H1 (cell line): ENCODE measurements at regions not wholly inside any gene's neighbourhood (a gene's known extent, or its start where the extent isn't known, plus 50 kb on each side); places are given as distances from the start of the nearest gene placed in this dataset.

ENCODE experiments used
- CTCF ChIA-PET: fragments of 300-600 bp; sonication (Branson Sonifier 250); formaldehyde crosslinking; loops from one replicate; lab custom pipeline; 2021; ENCODE audit not compliant: partially characterized antibody; lab: Charles Lee
- POLR2A ChIA-PET: fragments of 300-600 bp; sonication (Branson Sonifier 250); formaldehyde crosslinking; loops from one replicate; lab custom pipeline; 2021; ENCODE audit warnings: inconsistent platforms; ENCODE audit not compliant: partially characterized antibody; lab: Charles Lee
- DNase-seq, 2 experiments: peaks; one replicate each; pipeline versions ENCODE4 v3.0.0 to v3.0.0-alpha.2; 2010 to 2022; ENCODE audit warnings: low spot score in 2 of 2, low read depth in 1 of 2, mixed read lengths in 1 of 2
- FAIRE-seq: peaks from 2 replicates; lab custom pipeline; 2011; peaks lifted over from hg19 to GRCh38; lab: Jason Lieb, UNC
- H2AFZ ChIP-seq: 2 replicates; pipeline ENCODE4 v1.8.1; 2012; ENCODE audit warnings: low read length, inconsistent platforms
- H2AK5ac ChIP-seq: 2 replicates; pipeline ENCODE4 v1.6.1; 2013; ENCODE audit warnings: low read depth, low read length
- H2BK120ac ChIP-seq: replicated peaks from 2 replicates; pipeline ENCODE3; 2013; ENCODE audit warnings: low read depth, low read length, inconsistent platforms
- H2BK12ac ChIP-seq: 2 replicates; pipeline ENCODE4 v1.6.1; 2013; ENCODE audit warnings: low read depth, low read length
- H2BK15ac ChIP-seq: 2 replicates; pipeline ENCODE4 v1.6.1; 2013; ENCODE audit warnings: low read length
- H2BK20ac ChIP-seq: 2 replicates; pipeline ENCODE4 v1.6.1; 2013; ENCODE audit warnings: low read length
- H2BK5ac ChIP-seq: 2 replicates; pipeline ENCODE4 v1.6.1; 2013; ENCODE audit warnings: low read depth, low read length
- H3K14ac ChIP-seq: 2 replicates; pipeline ENCODE4 v1.6.1; 2013; ENCODE audit warnings: inconsistent platforms; ENCODE audit not compliant: insufficient read length
- H3K18ac ChIP-seq: 2 replicates; pipeline ENCODE4 v1.6.1; 2013; ENCODE audit warnings: low read length; ENCODE audit errors: extremely low read depth
- H3K23ac ChIP-seq: 2 replicates; pipeline ENCODE4 v1.6.1; 2013; ENCODE audit warnings: inconsistent platforms; ENCODE audit not compliant: insufficient read length
- H3K23me2 ChIP-seq: 2 replicates; pipeline ENCODE4 v1.6.1; 2013; ENCODE audit warnings: low read depth, low read length
- H3K27ac ChIP-seq: 2 replicates; pipeline ENCODE4 v1.6.1; 2011; ENCODE audit warnings: low read depth, low read length, inconsistent platforms
- H3K27me3 ChIP-seq, 4 experiments: replicated peaks in 1 of 4; 1 replicate in 1 of 4; 2 replicates in 3 of 4; pipeline versions ENCODE4 v1.6.1 to v1.8.1; 2011 to 2013; ENCODE audit warnings: low read length in 3 of 4, mild to moderate bottlenecking in 3 of 4, inconsistent platforms in 2 of 4, mixed read lengths in 2 of 4, moderate library complexity in 1 of 4; ENCODE audit not compliant: control insufficient read depth in 3 of 4, insufficient read depth in 3 of 4; ENCODE audit errors: extremely low read depth in 1 of 4
- H3K36me3 ChIP-seq, 4 experiments: 2 replicates each; pipeline versions ENCODE4 v1.6.1 to v1.8.1; 2011 to 2013; ENCODE audit warnings: mild to moderate bottlenecking in 4 of 4, low read length in 3 of 4, moderate library complexity in 2 of 4, control low read depth in 1 of 4, inconsistent platforms in 1 of 4; ENCODE audit not compliant: insufficient read depth in 4 of 4, control insufficient read depth in 2 of 4
- H3K4ac ChIP-seq: replicated peaks from 2 replicates; pipeline ENCODE3; 2013; ENCODE audit warnings: low read length, low read depth, mixed read lengths, inconsistent platforms; ENCODE audit not compliant: insufficient read length
- H3K4me1 ChIP-seq, 4 experiments: replicated peaks in 1 of 4; 1 replicate in 1 of 4; 2 replicates in 3 of 4; pipeline versions ENCODE4 v1.6.1 to v1.8.1; 2011 to 2013; ENCODE audit warnings: low read length in 3 of 4, inconsistent platforms in 2 of 4, mixed read lengths in 1 of 4; ENCODE audit not compliant: insufficient read depth in 4 of 4, control insufficient read depth in 3 of 4
- H3K4me2 ChIP-seq, 2 experiments: 2 replicates each; pipeline versions ENCODE4 v1.6.1 to v1.8.1; 2011 to 2013; ENCODE audit warnings: low read depth in 2 of 2, low read length in 2 of 2, control low read depth in 1 of 2, inconsistent platforms in 1 of 2, mild to moderate bottlenecking in 1 of 2; ENCODE audit not compliant: insufficient read depth in 1 of 2
- H3K4me3 ChIP-seq, 4 experiments: fragments of 200-600, 300-600 bp in 1 of 4; sonication (generic), shearing (Covaris generic), sonication (Bioruptor Twin) in 1 of 4; 2 replicates each; pipeline versions ENCODE4 v1.5.1 to v1.8.1; 2011 to 2016; ENCODE audit warnings: low read length in 4 of 4, low read depth in 3 of 4, control low read depth in 2 of 4, inconsistent platforms in 2 of 4, mild to moderate bottlenecking in 2 of 4, mixed read lengths in 1 of 4, moderate library complexity in 1 of 4; ENCODE audit not compliant: insufficient read depth in 2 of 4; ENCODE audit errors: extremely low read depth in 1 of 4
- H3K56ac ChIP-seq: replicated peaks from 2 replicates; pipeline ENCODE3; 2013; ENCODE audit warnings: low read depth, mild to moderate bottlenecking, mixed read lengths, low read length, inconsistent platforms; ENCODE audit not compliant: insufficient read length
- H3K79me1 ChIP-seq: 2 replicates; pipeline ENCODE4 v1.6.1; 2013; ENCODE audit warnings: low read depth, low read length, control low read depth
- H3K79me2 ChIP-seq, 2 experiments: 2 replicates each; pipeline versions ENCODE4 v1.6.1 to v1.8.1; 2012 to 2013; ENCODE audit warnings: low read length in 2 of 2, mild to moderate bottlenecking in 2 of 2, inconsistent platforms in 1 of 2; ENCODE audit not compliant: insufficient read depth in 2 of 2, control insufficient read depth in 1 of 2
- H3K9ac ChIP-seq, 4 experiments: replicated peaks in 1 of 4; 1 replicate in 1 of 4; 2 replicates in 3 of 4; pipeline versions ENCODE4 v1.6.1 to v1.8.1; 2011 to 2013; ENCODE audit warnings: low read depth in 3 of 4, low read length in 3 of 4, control low read depth in 2 of 4, mild to moderate bottlenecking in 2 of 4, moderate library complexity in 2 of 4, inconsistent platforms in 1 of 4; ENCODE audit errors: extremely low read depth in 1 of 4
- H3K9me3 ChIP-seq, 2 experiments: 2 replicates each; pipeline versions ENCODE4 v1.6.1 to v1.8.1; 2012 to 2013; ENCODE audit warnings: mild to moderate bottlenecking in 2 of 2, moderate library complexity in 2 of 2, control low read depth in 1 of 2, inconsistent platforms in 1 of 2, low read depth in 1 of 2, low read length in 1 of 2, mixed read lengths in 1 of 2; ENCODE audit not compliant: insufficient read depth in 2 of 2
- H4K20me1 ChIP-seq, 2 experiments: replicated peaks in 1 of 2; 2 replicates each; pipeline versions ENCODE3 to v1.8.1; 2011 to 2013; ENCODE audit warnings: inconsistent platforms in 2 of 2, low read length in 2 of 2, mild to moderate bottlenecking in 1 of 2; ENCODE audit not compliant: insufficient read depth in 2 of 2, control insufficient read depth in 1 of 2
- H4K5ac ChIP-seq: 2 replicates; pipeline ENCODE4 v1.6.1; 2013; ENCODE audit warnings: low read length, low read depth, mixed read lengths, inconsistent platforms; ENCODE audit not compliant: insufficient read length
- H4K8ac ChIP-seq: 2 replicates; pipeline ENCODE4 v1.8.0; 2013; ENCODE audit warnings: mild to moderate bottlenecking, moderate library complexity, low read length, inconsistent platforms; ENCODE audit not compliant: insufficient read depth; ENCODE audit errors: extremely low read depth
- H4K91ac ChIP-seq: replicated peaks from 2 replicates; pipeline ENCODE3; 2013; ENCODE audit warnings: low read length, mixed read lengths, inconsistent platforms; ENCODE audit not compliant: insufficient read length
- CEBPB ChIP-seq: IDR thresholded peaks from 2 replicates; pipeline ENCODE4 v1.6.1; 2012; ENCODE audit warnings: low read depth, low read length
- CHD1 ChIP-seq: IDR thresholded peaks from 2 replicates; pipeline ENCODE4 v1.6.1; 2012; ENCODE audit warnings: low read depth, low read length, improper control_type of control experiment
- FOSL1 ChIP-seq: IDR thresholded peaks from 2 replicates; pipeline ENCODE4 v1.6.1; 2011; ENCODE audit warnings: mild to moderate bottlenecking, low read depth, low read length, moderate library complexity; ENCODE audit not compliant: insufficient read depth
- GABPA ChIP-seq: IDR thresholded peaks from 2 replicates; pipeline ENCODE4 v1.6.1; 2011; ENCODE audit warnings: mild to moderate bottlenecking, low read length, moderate library complexity, borderline replicate concordance; ENCODE audit not compliant: insufficient read depth
- HDAC6 ChIP-seq: IDR thresholded peaks from one replicate; pipeline ENCODE4 v1.7.1; 2012; ENCODE audit warnings: low read depth, mild to moderate bottlenecking, inconsistent platforms, low read length, moderate library complexity
- POLR2A ChIP-seq, 2 experiments: IDR thresholded peaks; 1 replicate in 1 of 2; 2 replicates in 1 of 2; pipeline ENCODE4 v1.6.1; 2011; ENCODE audit warnings: low read depth in 2 of 2, low read length in 2 of 2, mild to moderate bottlenecking in 2 of 2; ENCODE audit errors: control extremely low read depth in 1 of 2
- RAD21 ChIP-seq, 2 experiments: IDR thresholded peaks in 1 of 2; conservative IDR thresholded peaks in 1 of 2; 2 replicates each; pipeline ENCODE4 v1.6.1; 2011; ENCODE audit warnings: low read depth in 2 of 2, low read length in 2 of 2, improper control_type of control experiment in 1 of 2, inconsistent platforms in 1 of 2, mild to moderate bottlenecking in 1 of 2, moderate library complexity in 1 of 2
- RFX5 ChIP-seq: IDR thresholded peaks from 2 replicates; pipeline ENCODE4 v1.6.1; 2011; ENCODE audit warnings: low read depth, low read length, improper control_type of control experiment, borderline replicate concordance
- SAP30 ChIP-seq: fragments of 300-600 bp; sonication (generic); IDR thresholded peaks from 2 replicates; pipeline ENCODE4 v1.7.1; 2012; ENCODE audit warnings: low read length, moderate library complexity, mild to moderate bottlenecking, inconsistent platforms; ENCODE audit not compliant: insufficient read depth, insufficient replicate concordance
- SRF ChIP-seq: IDR thresholded peaks from 2 replicates; pipeline ENCODE4 v1.6.1; 2011; ENCODE audit warnings: mild to moderate bottlenecking, low read depth, low read length, moderate library complexity
- TEAD4 ChIP-seq: IDR thresholded peaks from 2 replicates; pipeline ENCODE4 v1.6.1; 2012; ENCODE audit warnings: low read depth, low read length, inconsistent platforms, mixed read lengths
- WGBS, 2 experiments: shearing (Covaris generic) in 1 of 2; methylation state at CpG; one replicate each; pipeline versions ENCODE4 v1.1.6 to v1.1.7; 2013 to 2015; ENCODE audit warnings: low lambda C conversion rate in 2 of 2, mixed read lengths in 2 of 2, inconsistent platforms in 1 of 2, low coverage in 1 of 2, missing lambda C conversion rate in 1 of 2; ENCODE audit not compliant: insufficient replicate concordance in 2 of 2, insufficient coverage in 1 of 2, insufficient read length in 1 of 2; ENCODE audit errors: extremely low coverage in 1 of 2, missing lambda C conversion rate in 1 of 2; 5-methylcytosine and 5-hydroxymethylcytosine counted together
- TF ChIP-seq, protein P1 (sequence below): IDR thresholded peaks from 2 replicates; pipeline ENCODE4 v1.6.1; 2011; ENCODE audit warnings: low read length, improper control_type of control experiment

DNA sequence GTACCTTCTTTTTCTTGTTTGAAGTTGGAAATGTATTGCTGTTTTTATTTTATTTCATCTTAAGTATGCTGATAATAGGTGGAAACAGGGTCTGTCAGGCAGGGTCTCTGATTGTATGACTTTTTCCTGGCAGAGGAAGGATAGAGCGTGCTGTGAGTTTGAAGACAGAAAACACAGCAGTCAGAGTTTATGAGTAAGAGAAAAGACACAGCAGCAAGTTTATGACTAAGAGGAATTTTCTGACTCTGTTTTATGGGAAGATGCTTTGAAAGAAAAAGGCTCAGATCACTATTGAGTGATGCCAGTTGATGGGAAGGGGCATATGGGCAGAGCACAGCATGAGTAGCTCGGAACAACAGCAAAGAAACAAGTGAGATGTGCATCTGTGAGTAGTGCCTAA is 379.1 kb downstream of the MEIS1 start:
- no peak overlapping the region for H3K4me3 ChIP-seq
- no peaks in the 10 kb centered on the region for H3K79me2 ChIP-seq
- H3K56ac ChIP-seq = no peak overlapping the region
- no peak overlapping the region for H2AK5ac ChIP-seq
- peaks cover 3 to 6% of the 10 kb centered on the region in 2 experiments; a peak in 1 of 4 replicates for H3K9me3 ChIP-seq
- no peaks in the 10 kb centered on the region for H3K79me1 ChIP-seq
- H3K36me3 ChIP-seq = no peaks in the 10 kb centered on the region
- WGBS, 2 experiments = 93% methylated on average over 2 of the region's 2 CpGs; no CpG with 5 or more reads in 1 of the 2 experiments
- no peak overlapping the region for H3K23ac ChIP-seq
- H2AFZ ChIP-seq = no peak overlapping the region
- H3K14ac ChIP-seq = no peak overlapping the region
- no peak overlapping the region for H2BK15ac ChIP-seq
- POLR2A ChIA-PET = no interaction called here
- H3K23me2 ChIP-seq = no peaks in the 10 kb centered on the region
- no peak overlapping the region for H4K5ac ChIP-seq
- H3K9ac ChIP-seq = no peak overlapping the region
- H3K27ac ChIP-seq = no peak overlapping the region
- DNase-seq = no peak
- TF ChIP-seq, protein P1, sequence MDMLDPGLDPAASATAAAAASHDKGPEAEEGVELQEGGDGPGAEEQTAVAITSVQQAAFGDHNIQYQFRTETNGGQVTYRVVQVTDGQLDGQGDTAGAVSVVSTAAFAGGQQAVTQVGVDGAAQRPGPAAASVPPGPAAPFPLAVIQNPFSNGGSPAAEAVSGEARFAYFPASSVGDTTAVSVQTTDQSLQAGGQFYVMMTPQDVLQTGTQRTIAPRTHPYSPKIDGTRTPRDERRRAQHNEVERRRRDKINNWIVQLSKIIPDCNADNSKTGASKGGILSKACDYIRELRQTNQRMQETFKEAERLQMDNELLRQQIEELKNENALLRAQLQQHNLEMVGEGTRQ = no peak
- TF ChIP-seq CEBPB (no peak), HDAC6 (no peak), SRF (no peak), SAP30 (no peak), CHD1 (no peak), RFX5 (no peak), RAD21 (IDR thresholded peaks at IDR 0.05 in 1 of 2, conservative IDR thresholded peaks at IDR 0.05 in 1 of 2; ENCODE audit: low read depth in 2 of 2, low read length in 2 of 2) (no peak), GABPA (no peak), POLR2A (IDR thresholded peaks at IDR 0.05; ENCODE audit: control extremely low read depth in 1 of 2, low read depth in 2 of 2, low read length in 2 of 2) (no peak), TEAD4 (no peak), FOSL1 (no peak)
- TF ChIP-seq, all 59 proteins: peak for 0
- H3K4ac ChIP-seq = no peak overlapping the region
- no peak overlapping the region for H2BK120ac ChIP-seq
- H3K18ac ChIP-seq = no peak overlapping the region
- H2BK12ac ChIP-seq = no peak overlapping the region
- CTCF ChIA-PET = no interaction called here
- no peak overlapping the region for H4K8ac ChIP-seq
- H3K27me3 ChIP-seq = no peaks in the 10 kb centered on the region
- no peak overlapping the region for H3K4me2 ChIP-seq
- no peaks in the 10 kb centered on the region for H4K20me1 ChIP-seq
- H4K91ac ChIP-seq = no peak overlapping the region
- no peak for FAIRE-seq
- no peak overlapping the region for H2BK5ac ChIP-seq
- H2BK20ac ChIP-seq = no peak overlapping the region
- no peaks in the 10 kb centered on the region for H3K4me1 ChIP-seq
